ENCODE measurements at regions not wholly inside any gene's neighbourhood (a gene's known extent, or its start where the extent isn't known, plus 50 kb on each side); places are given as distances from the start of the nearest gene placed in this dataset.

DNA sequence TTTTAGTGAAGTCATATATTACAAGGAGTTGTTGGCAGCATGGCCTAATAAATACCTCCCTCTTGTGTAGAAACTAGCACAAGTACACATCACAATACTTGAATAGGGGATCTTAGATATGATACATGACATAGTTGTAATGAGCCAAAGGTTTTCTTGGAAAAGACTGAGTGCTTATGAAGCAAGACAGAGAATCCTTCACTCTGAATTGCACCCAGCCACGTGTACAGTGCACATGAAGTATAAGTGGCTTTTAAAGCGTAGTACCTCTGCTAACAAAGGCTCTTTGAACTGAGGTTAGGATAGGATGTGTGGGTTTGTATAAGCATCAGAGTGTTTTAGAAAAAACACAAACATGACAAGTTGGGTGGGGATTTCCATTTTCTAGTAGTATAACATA, 145.5 kb upstream of the STMND1 start:
- TF ChIP-seq, protein P1, sequence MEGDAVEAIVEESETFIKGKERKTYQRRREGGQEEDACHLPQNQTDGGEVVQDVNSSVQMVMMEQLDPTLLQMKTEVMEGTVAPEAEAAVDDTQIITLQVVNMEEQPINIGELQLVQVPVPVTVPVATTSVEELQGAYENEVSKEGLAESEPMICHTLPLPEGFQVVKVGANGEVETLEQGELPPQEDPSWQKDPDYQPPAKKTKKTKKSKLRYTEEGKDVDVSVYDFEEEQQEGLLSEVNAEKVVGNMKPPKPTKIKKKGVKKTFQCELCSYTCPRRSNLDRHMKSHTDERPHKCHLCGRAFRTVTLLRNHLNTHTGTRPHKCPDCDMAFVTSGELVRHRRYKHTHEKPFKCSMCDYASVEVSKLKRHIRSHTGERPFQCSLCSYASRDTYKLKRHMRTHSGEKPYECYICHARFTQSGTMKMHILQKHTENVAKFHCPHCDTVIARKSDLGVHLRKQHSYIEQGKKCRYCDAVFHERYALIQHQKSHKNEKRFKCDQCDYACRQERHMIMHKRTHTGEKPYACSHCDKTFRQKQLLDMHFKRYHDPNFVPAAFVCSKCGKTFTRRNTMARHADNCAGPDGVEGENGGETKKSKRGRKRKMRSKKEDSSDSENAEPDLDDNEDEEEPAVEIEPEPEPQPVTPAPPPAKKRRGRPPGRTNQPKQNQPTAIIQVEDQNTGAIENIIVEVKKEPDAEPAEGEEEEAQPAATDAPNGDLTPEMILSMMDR (IDR thresholded peaks at IDR 0.05; ENCODE audit: insufficient read depth, missing control alignments) = no peak
- FAIRE-seq (no peak), DNase-seq (ENCODE audit: insufficient read length, low spot score) (no peak)

DNA sequence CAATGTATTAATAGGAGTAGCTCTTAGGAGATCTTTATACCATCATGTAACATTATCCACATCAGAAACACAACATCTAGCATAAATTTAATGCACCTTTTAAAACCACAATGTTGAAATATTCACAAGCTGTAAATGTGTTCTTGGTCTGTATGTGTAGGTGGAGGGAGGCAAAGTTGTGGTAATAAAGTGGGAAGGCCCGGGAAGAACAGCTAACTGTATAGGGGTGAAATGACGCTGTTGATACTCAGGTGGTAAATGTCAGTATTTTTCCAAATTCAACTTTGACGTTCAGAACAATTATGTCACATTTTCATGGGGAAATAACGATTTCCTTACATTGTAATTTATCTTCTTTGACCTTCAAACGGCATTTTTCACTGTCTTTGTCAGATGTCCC, 146.0 kb upstream of the STMND1 start:
- FAIRE-seq (no peak), DNase-seq (ENCODE audit: insufficient read length, low spot score) (no peak)
- TF ChIP-seq, protein P1 (IDR thresholded peaks at IDR 0.05; ENCODE audit: insufficient read depth, missing control alignments) = no peak

DNA sequence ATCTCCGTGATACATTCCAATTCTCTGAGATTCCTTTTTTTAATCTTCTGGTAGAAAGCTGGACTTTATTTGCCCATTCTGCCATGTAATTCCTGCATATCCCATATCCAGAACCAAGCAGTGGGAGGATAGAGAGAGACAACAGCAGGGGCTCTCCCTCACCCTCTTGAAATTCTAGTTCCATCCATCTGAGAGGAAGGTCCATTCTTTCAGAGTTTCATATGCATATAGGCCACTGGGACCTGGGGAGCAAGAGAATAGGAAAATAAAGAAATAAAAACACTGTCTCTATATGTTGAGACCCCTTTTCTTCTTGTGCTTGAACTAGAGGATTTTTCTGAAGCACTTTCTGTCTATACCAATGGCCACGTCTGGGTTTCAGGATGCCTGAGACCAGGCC, 147.9 kb upstream of the STMND1 start:
- TF ChIP-seq, protein P1 (IDR thresholded peaks at IDR 0.05; ENCODE audit: insufficient read depth, missing control alignments) = no peak
- FAIRE-seq (no peak), DNase-seq (ENCODE audit: insufficient read length, low spot score) (no peak)

DNA sequence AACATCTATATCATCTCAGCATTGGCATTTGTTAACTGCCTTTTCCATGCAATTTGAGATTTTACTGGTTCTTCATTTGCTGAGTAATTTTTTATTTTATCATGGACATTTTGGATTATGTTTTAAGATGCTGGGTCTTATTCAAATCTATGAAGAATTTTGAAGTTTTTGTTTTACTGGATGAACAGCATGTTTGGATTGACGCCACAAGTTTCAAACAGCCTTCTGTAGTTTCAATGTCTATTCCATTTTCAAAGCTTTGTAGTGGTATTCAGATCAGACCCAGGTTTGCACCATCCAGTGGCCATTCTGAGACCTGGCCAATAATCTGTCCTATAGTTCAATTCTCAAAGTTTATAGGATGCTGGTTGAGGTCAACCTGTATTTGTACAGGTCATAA, 148.4 kb upstream of the STMND1 start:
- TF ChIP-seq, protein P1 (IDR thresholded peaks at IDR 0.05; ENCODE audit: insufficient read depth, missing control alignments) = no peak
- DNase-seq (ENCODE audit: insufficient read length, low spot score) (no peak), FAIRE-seq (no peak)

DNA sequence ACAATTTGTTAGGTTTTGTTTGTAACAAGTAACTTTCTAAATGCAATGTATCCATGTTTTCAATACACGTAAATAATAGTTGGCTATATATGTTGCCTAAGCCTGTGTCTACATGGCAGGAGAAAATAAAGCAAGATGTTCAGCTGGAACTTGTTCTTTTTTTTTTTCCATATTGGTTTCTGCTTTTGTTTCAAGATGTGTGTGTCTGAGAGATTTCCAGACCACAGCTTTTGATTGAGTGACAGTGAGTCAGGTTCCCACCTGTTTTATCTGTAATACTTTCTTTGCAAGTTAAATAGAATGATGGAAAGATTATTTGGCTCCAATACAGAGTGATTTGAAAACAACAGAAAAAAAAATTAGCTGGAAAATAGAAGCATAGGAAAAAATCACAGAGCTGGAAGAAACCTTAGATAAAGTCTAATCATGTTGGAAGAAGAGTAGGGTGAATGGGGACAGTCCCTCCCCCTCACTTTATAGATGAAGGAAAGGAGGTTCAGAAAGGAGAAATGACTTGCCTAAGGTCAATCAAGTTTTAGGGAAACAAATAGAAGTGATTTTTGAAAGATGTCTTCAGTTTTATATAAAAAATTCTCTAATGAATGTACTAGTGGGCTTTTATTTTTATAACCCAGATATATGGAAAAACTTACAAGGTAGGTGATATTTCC, 150.9 kb upstream of the STMND1 start:
- no peak for DNase-seq (ENCODE audit: insufficient read length, low spot score)
- TF ChIP-seq, protein P1 (IDR thresholded peaks at IDR 0.05; ENCODE audit: insufficient read depth, missing control alignments) = no peak
- FAIRE-seq = no peak

DNA sequence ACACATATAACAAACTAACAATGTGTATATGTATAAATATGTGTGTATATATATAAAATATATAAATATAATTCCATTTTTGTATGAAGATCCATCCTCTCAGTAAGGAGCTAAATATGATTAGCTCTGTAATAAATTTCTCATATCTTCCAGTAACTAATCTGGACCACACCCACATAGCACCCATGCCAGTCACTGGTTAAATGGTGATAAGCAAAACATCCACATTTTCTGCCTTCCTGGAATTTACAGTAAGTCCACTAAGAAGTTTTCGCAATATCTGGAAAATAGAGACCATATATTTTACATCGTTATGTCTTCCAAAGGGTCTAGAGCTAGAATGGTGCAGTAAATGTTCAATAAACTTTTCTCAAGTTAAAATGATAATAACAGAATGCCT, 151.5 kb upstream of the STMND1 start:
- TF ChIP-seq, protein P1 (IDR thresholded peaks at IDR 0.05; ENCODE audit: insufficient read depth, missing control alignments) = no peak
- DNase-seq (ENCODE audit: insufficient read length, low spot score) = no peak
- no peak for FAIRE-seq

DNA sequence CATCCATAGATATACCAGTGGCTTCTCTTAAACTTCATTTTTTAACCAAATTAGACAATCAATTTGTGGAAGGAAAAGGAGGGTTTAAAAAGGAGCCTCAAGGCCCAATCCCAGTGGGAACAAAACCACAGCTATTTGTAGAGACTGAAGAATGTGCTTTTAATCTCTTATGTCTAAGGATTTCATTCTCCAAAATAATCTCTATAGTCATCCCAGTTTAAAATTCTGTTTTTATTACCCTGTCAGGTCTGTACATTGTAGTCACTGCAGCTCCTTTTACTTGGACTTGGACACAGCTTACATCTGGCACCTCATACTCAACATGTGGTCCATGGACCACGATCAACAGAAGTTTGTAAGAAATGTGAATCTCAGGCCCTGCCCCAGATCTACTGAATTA, 152.1 kb upstream of the STMND1 start:
- FAIRE-seq (no peak), DNase-seq (ENCODE audit: insufficient read length, low spot score) (no peak)
- TF ChIP-seq, protein P1 (IDR thresholded peaks at IDR 0.05; ENCODE audit: insufficient read depth, missing control alignments) = no peak

All from D721Med (cell line).